OCI-LY3 (cell line): ENCODE measurements at regions not wholly inside any gene's neighbourhood (a gene's known extent, or its start where the extent isn't known, plus 50 kb on each side); places are given as distances from the start of the nearest gene placed in this dataset.

ENCODE experiments used
- H2AFZ ChIP-seq: fragments of 200-600, 300-600 bp; shearing (Covaris generic); 2 replicates; pipeline ENCODE4 v1.6.0; 2014; ENCODE audit warnings: antibody characterized with exemption, low read depth, low read length
- H3K27ac ChIP-seq: fragments of 200-600, 300-600 bp; sonication (generic); 2 replicates; pipeline ENCODE4 v1.5.1; 2014; ENCODE audit warnings: mild to moderate bottlenecking, low read length, moderate library complexity, mixed read lengths
- H3K27me3 ChIP-seq: fragments of 200-600, 300-600 bp; sonication (generic); 2 replicates; pipeline ENCODE4 v1.6.1; 2014; ENCODE audit warnings: low read depth, low read length, mixed read lengths
- H3K36me3 ChIP-seq: fragments of 200-600, 300-600 bp; sonication (generic); replicated peaks from 2 replicates; pipeline ENCODE3; 2014; ENCODE audit warnings: low read depth, low read length, mixed read lengths
- H3K4me1 ChIP-seq: fragments of 300-600, 200-600 bp; sonication (generic); 2 replicates; pipeline ENCODE4 v1.6.1; 2014; ENCODE audit warnings: low read length, mixed read lengths
- H3K4me2 ChIP-seq: fragments of 200-600, 300-600 bp; sonication (generic); 2 replicates; pipeline ENCODE4 v1.6.1; 2014; ENCODE audit warnings: low read length, mixed read lengths
- H3K4me3 ChIP-seq: fragments of 300-600, 200-600 bp; sonication (generic); 2 replicates; pipeline ENCODE4 v1.5.1; 2014; ENCODE audit warnings: antibody characterized with exemption, mild to moderate bottlenecking, low read length, moderate library complexity
- H3K79me2 ChIP-seq: fragments of 300-600, 200-600 bp; shearing (Covaris generic); 2 replicates; pipeline ENCODE4 v1.6.1; 2014; ENCODE audit warnings: mild to moderate bottlenecking, low read length, mixed read lengths
- H3K9ac ChIP-seq: fragments of 300-600, 200-600 bp; shearing (Covaris generic); 2 replicates; pipeline ENCODE4 v1.6.0; 2014; ENCODE audit warnings: mild to moderate bottlenecking, low read length, moderate library complexity
- H3K9me3 ChIP-seq: fragments of 200-600, 300-600 bp; shearing (Covaris generic); 2 replicates; pipeline ENCODE4 v1.6.1; 2014; ENCODE audit warnings: low read length, mixed read lengths; ENCODE audit not compliant: insufficient read depth
- H4K20me1 ChIP-seq: fragments of 200-600, 300-600 bp; sonication (generic); 2 replicates; pipeline ENCODE4 v1.6.1; 2016; ENCODE audit warnings: low read length, mixed read lengths; ENCODE audit not compliant: insufficient read depth
- EZH2phosphoT487 ChIP-seq: fragments of 200-600 bp; shearing (Covaris generic); IDR thresholded peaks from 2 replicates; pipeline ENCODE4 v1.6.1; 2018; ENCODE audit warnings: antibody characterized with exemption, mixed run types, low read depth
- TF ChIP-seq, protein P1 (sequence below): fragments of 200-600, 300-600 bp; sonication (generic); IDR thresholded peaks from 2 replicates; pipeline ENCODE4 v1.5.1; 2014; ENCODE audit warnings: antibody characterized with exemption, low read length, low read depth

DNA sequence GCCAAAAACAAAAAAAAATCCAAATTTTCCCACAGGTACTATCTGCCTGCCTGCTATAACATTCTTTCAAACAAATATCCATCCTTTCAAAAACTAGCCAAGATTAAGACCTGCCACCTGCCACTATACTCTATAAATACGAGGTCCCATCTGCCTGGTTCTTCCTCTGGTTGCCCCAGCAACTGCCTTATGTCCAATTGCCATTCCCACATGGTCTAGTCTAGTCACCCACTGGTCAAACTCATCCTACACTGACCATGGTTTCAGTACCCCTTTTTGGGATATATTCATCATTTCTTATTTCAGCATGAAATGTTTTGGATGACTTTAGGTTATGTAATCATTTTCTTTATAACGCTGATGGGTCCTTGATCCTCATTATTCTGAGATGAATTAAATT lies 95.1 kb upstream of the CCNG1 start:
- no peak overlapping the region for H2AFZ ChIP-seq

DNA sequence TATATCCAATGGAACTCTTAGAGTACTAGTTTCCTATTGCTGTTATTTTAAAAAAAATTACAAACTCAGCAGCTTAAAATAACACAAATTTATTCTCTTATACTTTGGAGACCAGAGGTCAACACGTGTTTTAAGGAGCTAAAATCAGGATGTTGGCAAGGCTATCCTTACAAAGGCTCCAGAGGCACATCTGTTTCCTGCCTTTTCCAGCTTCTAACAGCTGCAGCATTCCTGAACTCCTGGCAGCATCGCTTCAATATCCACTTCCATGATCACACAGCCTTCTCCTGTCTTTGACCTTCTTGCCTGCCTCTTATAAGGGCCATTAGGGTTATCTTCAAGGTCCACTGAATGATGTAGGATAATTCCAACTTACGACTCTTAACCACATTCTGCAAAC lies 92.2 kb upstream of the CCNG1 start:
- TF ChIP-seq, protein P1, sequence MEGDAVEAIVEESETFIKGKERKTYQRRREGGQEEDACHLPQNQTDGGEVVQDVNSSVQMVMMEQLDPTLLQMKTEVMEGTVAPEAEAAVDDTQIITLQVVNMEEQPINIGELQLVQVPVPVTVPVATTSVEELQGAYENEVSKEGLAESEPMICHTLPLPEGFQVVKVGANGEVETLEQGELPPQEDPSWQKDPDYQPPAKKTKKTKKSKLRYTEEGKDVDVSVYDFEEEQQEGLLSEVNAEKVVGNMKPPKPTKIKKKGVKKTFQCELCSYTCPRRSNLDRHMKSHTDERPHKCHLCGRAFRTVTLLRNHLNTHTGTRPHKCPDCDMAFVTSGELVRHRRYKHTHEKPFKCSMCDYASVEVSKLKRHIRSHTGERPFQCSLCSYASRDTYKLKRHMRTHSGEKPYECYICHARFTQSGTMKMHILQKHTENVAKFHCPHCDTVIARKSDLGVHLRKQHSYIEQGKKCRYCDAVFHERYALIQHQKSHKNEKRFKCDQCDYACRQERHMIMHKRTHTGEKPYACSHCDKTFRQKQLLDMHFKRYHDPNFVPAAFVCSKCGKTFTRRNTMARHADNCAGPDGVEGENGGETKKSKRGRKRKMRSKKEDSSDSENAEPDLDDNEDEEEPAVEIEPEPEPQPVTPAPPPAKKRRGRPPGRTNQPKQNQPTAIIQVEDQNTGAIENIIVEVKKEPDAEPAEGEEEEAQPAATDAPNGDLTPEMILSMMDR = no peak
- TF ChIP-seq EZH2phosphoT487 = no peak

More for the DNA sequence above, 95.1 kb upstream of the CCNG1 start:
- Histone ChIP-seq H3K79me2 (no peaks in the 10 kb centered on the region), H4K20me1 (no peaks in the 10 kb centered on the region), H3K27me3 (no peaks in the 10 kb centered on the region), H3K9ac (no peak overlapping the region), H3K4me2 (no peak overlapping the region), H3K4me1 (no peaks in the 10 kb centered on the region), H3K4me3 (no peak overlapping the region), H3K27ac (no peak overlapping the region), H3K9me3 (no peaks in the 10 kb centered on the region), H3K36me3 (no peaks in the 10 kb centered on the region)
- no peak for TF ChIP-seq EZH2phosphoT487
- TF ChIP-seq, protein P1 = no peak

DNA sequence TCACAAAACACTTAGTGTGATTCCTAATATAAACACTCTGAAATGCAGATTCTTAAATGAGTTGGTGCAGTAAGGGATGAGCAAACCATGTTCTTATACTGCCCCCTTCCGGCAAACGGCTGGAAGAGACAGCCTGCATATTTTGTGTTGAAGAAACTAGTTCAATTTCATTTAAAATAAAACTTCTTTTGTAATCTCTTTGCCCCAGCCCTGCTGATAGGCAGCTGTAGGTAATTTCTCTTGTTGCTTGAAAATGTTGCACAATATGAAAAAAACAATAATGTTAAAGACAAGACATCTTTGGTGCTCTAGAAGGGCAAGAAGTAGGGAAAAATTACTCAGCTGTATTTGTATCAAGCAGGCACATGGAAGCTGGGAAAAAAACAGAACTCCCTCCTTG lies 89.7 kb upstream of the CCNG1 start:
- no peak overlapping the region for H3K4me3 ChIP-seq
- H3K27ac ChIP-seq = no peak overlapping the region
- H2AFZ ChIP-seq = no peak overlapping the region
- peaks cover 6% of the 10 kb centered on the region for H3K27me3 ChIP-seq
- H3K79me2 ChIP-seq = no peaks in the 10 kb centered on the region
- 0 out of 2 replicates have a peak, but pooled peaks cover 2% of the 10 kb centered on the region for H3K4me1 ChIP-seq
- no peaks in the 10 kb centered on the region for H3K9me3 ChIP-seq
- H3K4me2 ChIP-seq = no peak overlapping the region
- no peaks in the 10 kb centered on the region for H3K36me3 ChIP-seq
- TF ChIP-seq EZH2phosphoT487 = no peak
- TF ChIP-seq, protein P1 = peak; percentile 88
- H4K20me1 ChIP-seq = no peaks in the 10 kb centered on the region
- no peak overlapping the region for H3K9ac ChIP-seq

More for the DNA sequence above, 92.2 kb upstream of the CCNG1 start:
- Histone ChIP-seq H3K4me3 (no peak overlapping the region), H3K36me3 (no peaks in the 10 kb centered on the region), H3K9ac (no peak overlapping the region), H3K27me3 (peaks cover 4% of the 10 kb centered on the region), H3K4me1 (0 out of 2 replicates have a peak, but pooled peaks cover 2% of the 10 kb centered on the region), H3K4me2 (no peak overlapping the region), H3K9me3 (no peaks in the 10 kb centered on the region), H2AFZ (no peak overlapping the region), H3K79me2 (no peaks in the 10 kb centered on the region), H4K20me1 (no peaks in the 10 kb centered on the region), H3K27ac (no peak overlapping the region)

DNA sequence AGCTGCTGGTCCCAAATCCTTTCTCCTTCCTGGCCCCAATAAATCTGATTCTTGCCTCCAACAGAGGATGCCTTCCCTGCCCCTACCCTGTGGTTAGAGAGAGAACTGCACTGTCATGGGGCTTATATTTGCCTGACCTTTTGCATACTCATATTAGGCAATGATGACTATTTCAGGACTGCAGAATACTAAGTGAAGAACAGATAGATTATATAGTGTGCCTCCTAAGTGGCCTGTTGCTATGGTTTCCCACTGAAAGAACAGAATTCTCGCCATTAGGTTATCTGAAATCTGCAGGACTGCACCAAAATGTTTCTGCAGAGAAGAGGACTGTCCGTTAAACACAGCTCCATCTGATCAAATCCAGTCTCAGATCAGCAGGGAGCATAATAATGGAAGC lies 87.3 kb upstream of the CCNG1 start:
- H3K36me3 ChIP-seq = no peaks in the 10 kb centered on the region
- H3K9me3 ChIP-seq = no peaks in the 10 kb centered on the region
- TF ChIP-seq EZH2phosphoT487 = no peak
- TF ChIP-seq, protein P1 = no peak
- no peak overlapping the region for H3K4me3 ChIP-seq
- no peak overlapping the region for H3K9ac ChIP-seq
- no peak overlapping the region for H3K4me2 ChIP-seq
- no peak overlapping the region for H3K27ac ChIP-seq
- H3K79me2 ChIP-seq = no peaks in the 10 kb centered on the region
- H3K4me1 ChIP-seq = peaks cover 19% of the 10 kb centered on the region
- H4K20me1 ChIP-seq = no peaks in the 10 kb centered on the region
- H3K27me3 ChIP-seq = peaks cover 6% of the 10 kb centered on the region
- no peak overlapping the region for H2AFZ ChIP-seq
